ENCODE measurements at regions not wholly inside any gene's neighbourhood (a gene's known extent, or its start where the extent isn't known, plus 50 kb on each side); places are given as distances from the start of the nearest gene placed in this dataset.

- TF ChIP-seq, protein P1, sequence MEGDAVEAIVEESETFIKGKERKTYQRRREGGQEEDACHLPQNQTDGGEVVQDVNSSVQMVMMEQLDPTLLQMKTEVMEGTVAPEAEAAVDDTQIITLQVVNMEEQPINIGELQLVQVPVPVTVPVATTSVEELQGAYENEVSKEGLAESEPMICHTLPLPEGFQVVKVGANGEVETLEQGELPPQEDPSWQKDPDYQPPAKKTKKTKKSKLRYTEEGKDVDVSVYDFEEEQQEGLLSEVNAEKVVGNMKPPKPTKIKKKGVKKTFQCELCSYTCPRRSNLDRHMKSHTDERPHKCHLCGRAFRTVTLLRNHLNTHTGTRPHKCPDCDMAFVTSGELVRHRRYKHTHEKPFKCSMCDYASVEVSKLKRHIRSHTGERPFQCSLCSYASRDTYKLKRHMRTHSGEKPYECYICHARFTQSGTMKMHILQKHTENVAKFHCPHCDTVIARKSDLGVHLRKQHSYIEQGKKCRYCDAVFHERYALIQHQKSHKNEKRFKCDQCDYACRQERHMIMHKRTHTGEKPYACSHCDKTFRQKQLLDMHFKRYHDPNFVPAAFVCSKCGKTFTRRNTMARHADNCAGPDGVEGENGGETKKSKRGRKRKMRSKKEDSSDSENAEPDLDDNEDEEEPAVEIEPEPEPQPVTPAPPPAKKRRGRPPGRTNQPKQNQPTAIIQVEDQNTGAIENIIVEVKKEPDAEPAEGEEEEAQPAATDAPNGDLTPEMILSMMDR (IDR thresholded peaks at IDR 0.05 in 4 of 5, conservative IDR thresholded peaks at IDR 0.05 in 1 of 5): no peak
- no peak for TF ChIP-seq POLR2A (IDR thresholded peaks at IDR 0.05)
Observed at GRCh38 chr12:42794806-42795205, 205.3 kb upstream of the PRICKLE1 start.
